ENCODE measurements at regions not wholly inside any gene's neighbourhood (a gene's known extent, or its start where the extent isn't known, plus 50 kb on each side); places are given as distances from the start of the nearest gene placed in this dataset.

DNA sequence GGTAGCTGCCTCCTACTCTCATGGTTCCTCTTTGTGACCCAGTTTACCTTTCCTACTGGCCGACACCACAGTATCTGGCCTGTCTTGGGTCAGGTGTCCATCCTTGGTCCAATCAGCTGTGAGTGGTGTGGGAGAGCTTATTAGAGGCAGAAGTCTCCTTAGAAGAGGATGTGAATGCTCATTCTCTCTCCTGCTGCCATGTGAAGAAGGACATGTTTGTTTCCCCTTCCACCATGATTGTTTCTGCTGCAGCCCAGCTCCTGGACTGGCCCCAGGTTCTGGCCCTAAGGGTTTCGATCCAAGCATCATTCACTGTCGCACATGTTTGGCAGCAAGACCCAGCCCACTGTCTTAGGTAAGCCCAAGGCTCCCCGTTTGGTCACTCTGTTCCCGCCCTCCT is 55.3 kb upstream of the TGIF1 start:
- dilution Hi-C loops (cut with HindIII; ENCODE audit: low sequenced_read_pairs, unreplicated experiment), result no loop called here
- Histone ChIP-seq H3K36me3 (ENCODE audit: control insufficient read depth, insufficient read depth, low read length) (no peaks in the 10 kb centered on the region), H2BK120ac (ENCODE audit: low read depth, low read length) (no peak overlapping the region), H4K8ac (ENCODE audit: low read depth in 2 of 2, low read length in 2 of 2) (no peak overlapping the region), H2BK20ac (ENCODE audit: low read depth, low read length) (no peak overlapping the region), H2AK9ac (replicated peaks; ENCODE audit: low read depth, low read length, poor library complexity) (no peak overlapping the region), H2BK15ac (ENCODE audit: low read depth, low read length) (no peak overlapping the region), H3K79me1 (ENCODE audit: low read depth in 1 of 2, low read length in 2 of 2) (no peaks in the 10 kb centered on the region), H3K18ac (ENCODE audit: low read depth, low read length) (no peak overlapping the region), H2AFZ (replicated peaks; ENCODE audit: low read length, poor library complexity) (no peak overlapping the region), H3K27me3 (ENCODE audit: control insufficient read depth, insufficient read depth, low read length) (peaks cover 2% of the 10 kb centered on the region), H3K23ac (ENCODE audit: low read depth, low read length) (no peak overlapping the region), H3K4me1 (ENCODE audit: control insufficient read depth, insufficient read depth, low read length) (no peaks in the 10 kb centered on the region), H3K4ac (ENCODE audit: low read depth, low read length) (no peak overlapping the region), H3K9ac (ENCODE audit: low read depth, low read length) (no peak overlapping the region), H3K9me3 (ENCODE audit: control insufficient read depth, insufficient read depth, low read length) (peaks cover 5% of the 10 kb centered on the region), H3K4me3 (ENCODE audit: insufficient read depth, low read depth, low read length) (no peak overlapping the region), H2BK5ac (ENCODE audit: low read depth, low read length, poor library complexity, severe bottlenecking) (no peak overlapping the region), H3K4me2 (ENCODE audit: low read depth, low read length) (no peak overlapping the region), H3K14ac (replicated peaks; ENCODE audit: low read depth, low read length) (no peak overlapping the region), H4K20me1 (ENCODE audit: insufficient read depth, low read length) (no peaks in the 10 kb centered on the region), H3K56ac (ENCODE audit: extremely low read depth, insufficient read depth, low read length) (no peak overlapping the region), H4K5ac (ENCODE audit: low read depth, low read length) (no peak overlapping the region), H4K91ac (ENCODE audit: insufficient read depth, low read depth, low read length) (no peak overlapping the region), H2AK5ac (ENCODE audit: low read depth, low read length) (no peak overlapping the region), H3K27ac (ENCODE audit: insufficient read depth, low read length) (no peak overlapping the region), H3K9me1 (ENCODE audit: insufficient read depth, low read length) (no peaks in the 10 kb centered on the region)
- ATAC-seq (ENCODE audit: low read depth), result no peak
- intact Hi-C loops (cut with micrococcal nuclease), result no loop called here
- ChIA-PET CTCF (no interaction called here), POLR2A (ENCODE audit: unreplicated experiment) (no interaction called here)
- BruUV-seq (replicated peaks), result no TSS peak
- DNase-seq, result no peak
- TF ChIP-seq RFX5 (IDR thresholded peaks at IDR 0.05; ENCODE audit: low read depth, low read length) (no peak), FOS (IDR thresholded peaks at IDR 0.05; ENCODE audit: low read depth, low read length) (no peak), MAFK (IDR thresholded peaks at IDR 0.05; ENCODE audit: low read depth, low read length) (no peak)
- in situ Hi-C loops (cut with MboI; ENCODE audit: low sequenced_read_pairs), result no loop called here
- 86% methylated on average over 4 of the region's 5 CpGs; no CpG with 5 or more reads in 1 of the 2 experiments for WGBS, 2 experiments (ENCODE audit: extremely low coverage in 2 of 2, insufficient read length in 1 of 2)

Measured in IMR-90 (cell line).